ENCODE measurements at regions not wholly inside any gene's neighbourhood (a gene's known extent, or its start where the extent isn't known, plus 50 kb on each side); places are given as distances from the start of the nearest gene placed in this dataset.

DNA sequence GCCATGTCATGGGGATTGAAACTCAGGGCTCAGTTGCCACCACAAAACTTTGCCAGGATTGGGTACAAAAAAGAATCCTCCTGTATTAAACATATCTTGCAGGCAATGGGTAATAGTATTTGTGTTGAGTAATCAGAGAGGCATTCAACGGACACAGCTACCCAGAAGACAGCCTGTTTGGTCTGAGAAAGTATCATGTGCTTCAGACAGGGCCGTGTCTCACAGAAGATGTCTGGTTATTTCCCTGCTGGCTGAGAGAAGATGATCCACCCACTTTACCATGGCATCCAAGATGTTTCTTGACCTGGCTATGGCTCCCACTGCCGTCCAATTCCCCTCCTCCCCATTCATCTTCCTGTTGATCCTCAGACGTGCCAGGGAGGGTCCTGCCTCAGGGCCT lies 304.3 kb upstream of the XYLT1 start:
- TF ChIP-seq EZH2phosphoT487 (IDR thresholded peaks at IDR 0.05; ENCODE audit: borderline replicate concordance, low read depth, low read length) = no peak
- TF ChIP-seq CTCF (conservative IDR thresholded peaks at IDR 0.05; ENCODE audit: low read length) = no peak
